ENCODE measurements at regions not wholly inside any gene's neighbourhood (a gene's known extent, or its start where the extent isn't known, plus 50 kb on each side); places are given as distances from the start of the nearest gene placed in this dataset.

- TF ChIP-seq POLR2AphosphoS5 (IDR thresholded peaks at IDR 0.05; ENCODE audit: low read depth, low read length) (no peak), POLR2A (IDR thresholded peaks at IDR 0.05; ENCODE audit: low read depth, low read length) (no peak), TAF1 (IDR thresholded peaks at IDR 0.05; ENCODE audit: borderline replicate concordance, low read depth, low read length) (no peak)
These were observed 54.5 kb upstream of the GADD45A start for GRCh38 chr1:67630438-67631045.

Data from GM12892 (cell line).